22Rv1 (cell line): ENCODE measurements at regions not wholly inside any gene's neighbourhood (a gene's known extent, or its start where the extent isn't known, plus 50 kb on each side); places are given as distances from the start of the nearest gene placed in this dataset.

ENCODE experiments used
- H3K27ac ChIP-seq: fragments of 450-650 bp; 2 replicates; pipeline ENCODE4 v1.5.1; 2017
- CTCF ChIP-seq: fragments of 450-650 bp; IDR thresholded peaks from 2 replicates; pipeline ENCODE4 v1.5.1; 2017; ENCODE audit warnings: mild to moderate bottlenecking
- ZFX ChIP-seq: fragments of 450-650 bp; IDR thresholded peaks from 2 replicates; pipeline ENCODE4 v1.6.1; 2017; ENCODE audit warnings: antibody characterized with exemption, borderline replicate concordance

GRCh38 chr1:37171691-37172090 is 137.4 kb upstream of the GRIK3 start:
- no peak overlapping the region for H3K27ac ChIP-seq
- TF ChIP-seq ZFX (no peak), CTCF (no peak)

- no peak overlapping the region for H3K27ac ChIP-seq
- TF ChIP-seq ZFX, result no peak
- TF ChIP-seq CTCF, result no peak
Observed at GRCh38 chr1:37174341-37174740, 140.0 kb upstream of the GRIK3 start.

GRCh38 chr1:37174876-37175275 is 140.6 kb upstream of the GRIK3 start:
- no peak overlapping the region for H3K27ac ChIP-seq
- no peak for TF ChIP-seq ZFX
- no peak for TF ChIP-seq CTCF

- TF ChIP-seq ZFX (no peak), CTCF (no peak)
Observed at GRCh38 chr1:37175666-37176215, 141.4 kb upstream of the GRIK3 start.

GRCh38 chr1:37176269-37176668 is 142.0 kb upstream of the GRIK3 start:
- no peak overlapping the region for H3K27ac ChIP-seq
- TF ChIP-seq CTCF (no peak), ZFX (no peak)

More at GRCh38 chr1:37175666-37176215, 141.4 kb upstream of the GRIK3 start:
- no peak overlapping the region for H3K27ac ChIP-seq

GRCh38 chr1:37177230-37177864 is 143.0 kb upstream of the GRIK3 start:
- TF ChIP-seq CTCF (peak; percentile 43), ZFX (no peak)
- no peak overlapping the region for H3K27ac ChIP-seq

GRCh38 chr1:37181425-37181824 is 147.1 kb upstream of the GRIK3 start:
- TF ChIP-seq CTCF, result no peak
- TF ChIP-seq ZFX, result no peak
- H3K27ac ChIP-seq, result no peak overlapping the region
